ENCODE measurements at regions not wholly inside any gene's neighbourhood (a gene's known extent, or its start where the extent isn't known, plus 50 kb on each side); places are given as distances from the start of the nearest gene placed in this dataset.
"Not testable (repeated sequence)": the region's sequence is repeated elsewhere in the genome, so short reads cannot be mapped to it uniquely, and the experiment has no call there.

DNA sequence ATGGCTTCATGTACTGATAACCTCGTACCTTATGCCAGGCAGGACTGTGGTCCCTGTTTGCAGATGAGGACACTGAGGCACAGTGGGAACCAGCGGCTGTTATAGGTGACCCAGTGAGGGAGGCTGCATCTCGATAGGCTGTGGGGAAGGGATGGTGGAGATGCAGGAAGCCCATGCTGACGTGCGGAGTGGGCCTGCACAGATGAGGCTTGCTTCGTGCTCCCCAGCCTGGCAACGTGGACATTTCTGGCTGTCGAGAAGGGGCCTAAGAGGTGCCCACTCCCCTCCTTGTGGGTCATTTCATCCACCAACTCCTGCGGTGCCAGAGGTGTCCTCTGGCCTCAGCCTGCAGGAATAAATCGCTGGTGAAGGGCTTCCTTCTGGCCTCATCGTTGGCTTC is 107.4 kb downstream of the SLC25A47 start:
- H3K4me1 ChIP-seq = no peaks in the 10 kb centered on the region
- H3K4me3 ChIP-seq = no peak overlapping the region
- 93% methylated on average over 11 of the region's 11 CpGs for WGBS
- H3K27me3 ChIP-seq = no peaks in the 10 kb centered on the region
- DNase-seq (ENCODE audit: extremely low spot score) = no peak
- intact Hi-C loops (cut with DNase I) = no loop called here
- TF ChIP-seq POLR2A (IDR thresholded peaks at IDR 0.05; ENCODE audit: low read depth) = no peak
- TF ChIP-seq, protein P1, sequence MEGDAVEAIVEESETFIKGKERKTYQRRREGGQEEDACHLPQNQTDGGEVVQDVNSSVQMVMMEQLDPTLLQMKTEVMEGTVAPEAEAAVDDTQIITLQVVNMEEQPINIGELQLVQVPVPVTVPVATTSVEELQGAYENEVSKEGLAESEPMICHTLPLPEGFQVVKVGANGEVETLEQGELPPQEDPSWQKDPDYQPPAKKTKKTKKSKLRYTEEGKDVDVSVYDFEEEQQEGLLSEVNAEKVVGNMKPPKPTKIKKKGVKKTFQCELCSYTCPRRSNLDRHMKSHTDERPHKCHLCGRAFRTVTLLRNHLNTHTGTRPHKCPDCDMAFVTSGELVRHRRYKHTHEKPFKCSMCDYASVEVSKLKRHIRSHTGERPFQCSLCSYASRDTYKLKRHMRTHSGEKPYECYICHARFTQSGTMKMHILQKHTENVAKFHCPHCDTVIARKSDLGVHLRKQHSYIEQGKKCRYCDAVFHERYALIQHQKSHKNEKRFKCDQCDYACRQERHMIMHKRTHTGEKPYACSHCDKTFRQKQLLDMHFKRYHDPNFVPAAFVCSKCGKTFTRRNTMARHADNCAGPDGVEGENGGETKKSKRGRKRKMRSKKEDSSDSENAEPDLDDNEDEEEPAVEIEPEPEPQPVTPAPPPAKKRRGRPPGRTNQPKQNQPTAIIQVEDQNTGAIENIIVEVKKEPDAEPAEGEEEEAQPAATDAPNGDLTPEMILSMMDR (IDR thresholded peaks at IDR 0.05) = no peak
- TF ChIP-seq EP300 (IDR thresholded peaks at IDR 0.05) = no peak
- TF ChIP-seq POLR2AphosphoS5 (IDR thresholded peaks at IDR 0.05) = no peak
- no peaks in the 10 kb centered on the region for H3K36me3 ChIP-seq
- H3K9me3 ChIP-seq = no peaks in the 10 kb centered on the region
- no peak overlapping the region for H3K27ac ChIP-seq (replicated peaks in 1 of 4)

DNA sequence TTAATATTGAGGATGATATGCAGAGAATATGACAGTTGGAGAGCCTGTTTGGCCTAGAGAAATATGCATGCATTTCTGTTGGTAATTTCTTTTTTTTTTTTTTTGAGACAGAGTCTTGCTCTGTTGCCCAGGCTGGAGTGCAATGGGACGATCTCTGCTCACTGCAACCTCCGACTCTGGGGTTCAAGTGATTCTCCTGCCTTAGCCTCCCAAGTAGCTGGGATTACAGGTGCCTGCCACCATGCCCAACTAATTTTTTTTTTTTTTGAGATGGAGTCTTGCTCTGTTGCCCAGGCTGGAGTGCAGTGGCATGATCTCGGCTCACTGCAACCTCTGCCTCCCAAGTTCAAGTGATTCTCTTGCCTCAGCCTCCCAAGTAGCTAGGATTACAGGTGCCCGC is 108.3 kb downstream of the SLC25A47 start:
- H3K36me3 ChIP-seq; H3K27me3 ChIP-seq; H3K27ac ChIP-seq (replicated peaks in 1 of 4); H3K4me1 ChIP-seq; intact Hi-C loops (cut with DNase I); H3K9me3 ChIP-seq; DNase-seq (ENCODE audit: extremely low spot score); H3K4me3 ChIP-seq: not testable (repeated sequence)
- 89% methylated on average over 4 of the region's 4 CpGs for WGBS

DNA sequence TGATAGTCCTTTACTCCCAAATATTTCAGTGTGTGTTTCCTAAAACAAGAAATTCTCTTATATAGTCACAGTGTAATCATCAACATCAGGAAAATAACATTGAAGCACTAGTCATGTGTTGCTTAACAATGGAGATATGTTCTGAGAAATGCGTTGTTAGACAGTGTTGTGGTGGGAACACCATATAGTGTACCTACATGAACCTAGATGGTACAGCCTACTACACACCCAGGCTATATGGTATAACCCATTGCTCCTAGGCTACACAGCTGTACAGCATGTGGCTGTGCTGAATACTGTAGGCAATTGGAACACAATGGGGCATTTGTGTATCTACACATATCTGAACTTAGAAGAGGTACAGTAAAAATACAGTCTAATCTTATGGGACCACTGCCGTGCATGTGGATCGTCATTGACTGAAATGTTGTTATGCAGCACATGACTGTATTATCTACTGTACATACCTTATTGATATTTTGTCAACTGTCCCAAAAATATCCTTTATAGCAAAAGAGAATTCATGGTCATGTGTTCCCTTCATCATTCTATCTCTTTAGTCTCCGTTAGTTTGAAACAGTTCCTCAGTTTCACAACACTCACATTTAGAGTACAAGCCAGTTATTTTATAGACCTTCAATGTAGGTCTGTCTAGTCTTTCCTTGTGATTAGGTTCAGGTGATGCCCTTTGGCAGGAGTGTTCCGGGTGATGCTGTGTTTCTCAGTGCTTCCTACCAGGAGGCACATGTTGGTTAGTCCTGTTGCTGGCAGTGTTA is 109.7 kb downstream of the SLC25A47 start:
- Histone ChIP-seq H3K27me3 (no peaks in the 10 kb centered on the region), H3K36me3 (no peaks in the 10 kb centered on the region), H3K4me1 (peaks cover 0 to 4% (median 0%) of the 10 kb centered on the region in 4 donors), H3K9me3 (no peaks in the 10 kb centered on the region), H3K27ac (replicated peaks in 1 of 4) (no peak overlapping the region), H3K4me3 (no peak overlapping the region)
- WGBS = 94% methylated on average over 5 of the region's 5 CpGs
- intact Hi-C loops (cut with DNase I) = no loop called here
- DNase-seq (ENCODE audit: extremely low spot score) = no peak
- TF ChIP-seq POLR2A (IDR thresholded peaks at IDR 0.05; ENCODE audit: low read depth) (no peak), EP300 (IDR thresholded peaks at IDR 0.05) (no peak), POLR2AphosphoS5 (IDR thresholded peaks at IDR 0.05) (no peak)
- TF ChIP-seq, protein P1 (IDR thresholded peaks at IDR 0.05) = no peak

DNA sequence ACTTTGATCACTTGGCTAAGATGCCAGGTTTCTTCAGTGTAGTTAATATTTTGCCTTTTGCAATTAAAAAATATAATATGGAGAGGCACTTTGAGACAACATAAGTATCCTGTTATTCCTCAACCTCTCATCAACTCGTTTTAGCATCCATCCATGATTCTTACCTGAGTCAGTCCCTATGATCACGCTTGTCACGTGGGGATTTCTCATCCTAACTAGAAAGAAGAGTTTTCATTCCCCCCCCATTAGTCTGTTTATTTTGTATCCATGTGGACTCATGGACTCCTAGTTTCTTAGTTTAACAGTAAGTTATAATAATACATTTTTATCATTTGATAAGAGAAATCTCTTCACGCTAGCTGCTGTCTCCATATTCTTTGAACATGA is 110.3 kb downstream of the SLC25A47 start:
- H3K36me3 ChIP-seq = no peaks in the 10 kb centered on the region
- TF ChIP-seq POLR2A (IDR thresholded peaks at IDR 0.05; ENCODE audit: low read depth) = no peak
- TF ChIP-seq EP300 (IDR thresholded peaks at IDR 0.05) = no peak
- no peak for TF ChIP-seq POLR2AphosphoS5 (IDR thresholded peaks at IDR 0.05)
- TF ChIP-seq, protein P1 (IDR thresholded peaks at IDR 0.05) = no peak
- H3K4me3 ChIP-seq = no peak overlapping the region
- no peak for DNase-seq (ENCODE audit: extremely low spot score)
- intact Hi-C loops (cut with DNase I) = no loop called here
- no peak overlapping the region for H3K27ac ChIP-seq (replicated peaks in 1 of 4)
- 91% methylated on average over 4 of the region's 4 CpGs for WGBS
- peaks cover 0 to 4% (median 0%) of the 10 kb centered on the region in 4 donors for H3K4me1 ChIP-seq
- H3K27me3 ChIP-seq = no peaks in the 10 kb centered on the region
- no peaks in the 10 kb centered on the region for H3K9me3 ChIP-seq

DNA sequence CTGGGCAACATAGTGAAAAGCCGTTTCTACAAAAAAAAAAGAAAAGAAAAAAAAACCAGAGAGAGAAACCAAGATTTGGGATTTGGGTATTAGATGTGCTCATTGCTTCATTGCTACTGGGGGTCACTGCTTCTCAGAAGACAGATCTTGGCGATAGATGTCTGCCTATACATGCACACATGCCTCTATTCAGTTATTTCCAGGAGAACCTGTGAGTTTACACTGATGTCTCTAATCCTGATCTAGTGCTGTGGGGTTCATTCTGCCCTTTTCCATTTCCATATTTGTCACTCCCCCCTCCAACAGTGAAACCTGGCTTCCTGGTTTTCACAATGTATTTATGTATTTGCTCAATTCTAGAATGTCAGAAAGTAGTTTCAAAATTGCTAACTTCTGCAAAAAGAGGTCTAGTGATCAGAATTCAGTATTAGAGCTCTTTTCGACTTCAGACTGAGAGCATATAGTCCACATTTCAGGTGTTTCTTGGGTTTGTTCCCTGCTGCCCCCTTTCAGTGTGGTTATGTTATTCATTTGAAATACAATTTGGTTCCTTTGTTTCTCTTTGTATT is 111.0 kb downstream of the SLC25A47 start:
- H3K4me3 ChIP-seq = no peak overlapping the region
- H3K4me1 ChIP-seq = peaks cover 0 to 9% (median 2%) of the 10 kb centered on the region in 4 donors
- no peak for DNase-seq (ENCODE audit: extremely low spot score)
- intact Hi-C loops (cut with DNase I) = no loop called here
- H3K36me3 ChIP-seq = no peaks in the 10 kb centered on the region
- TF ChIP-seq EP300 (IDR thresholded peaks at IDR 0.05) (no peak), POLR2A (IDR thresholded peaks at IDR 0.05; ENCODE audit: low read depth) (no peak), POLR2AphosphoS5 (IDR thresholded peaks at IDR 0.05) (no peak)
- TF ChIP-seq, protein P1 (IDR thresholded peaks at IDR 0.05) = no peak
- no peak overlapping the region for H3K27ac ChIP-seq (replicated peaks in 1 of 4)
- H3K9me3 ChIP-seq = no peaks in the 10 kb centered on the region
- 79% methylated on average over 3 of the region's 3 CpGs for WGBS
- no peaks in the 10 kb centered on the region for H3K27me3 ChIP-seq
